Caco-2 (cell line): ENCODE measurements at regions not wholly inside any gene's neighbourhood (a gene's known extent, or its start where the extent isn't known, plus 50 kb on each side); places are given as distances from the start of the nearest gene placed in this dataset.

Experiments used
- BruUV-seq: library from RNA; stranded (reverse); fragments of 400-500 nt; replicated peaks from 2 replicates; lab custom pipeline; 2021; lab: Mats Ljungman, UMichigan
- CTCF ChIA-PET: fragments of 300-600 bp; sonication (Branson Sonifier 250); formaldehyde crosslinking; loops from one replicate; lab custom pipeline; 2022; ENCODE audit warnings: antibody characterized with exemption; lab: Charles Lee
- POLR2A ChIA-PET: fragments of 300-600 bp; sonication (Branson Sonifier 250); formaldehyde crosslinking; loops from one replicate; lab custom pipeline; 2022; ENCODE audit warnings: antibody characterized with exemption; lab: Charles Lee
- DNase-seq, 2 experiments: peaks; one replicate each; pipeline versions ENCODE4 v3.0.0 to v3.0.0-alpha.2; 2020 to 2022
- H3K27me3 ChIP-seq: replicated peaks from 2 replicates; pipeline ENCODE4 v1.6.0; 2011; ENCODE audit warnings: low read length; ENCODE audit not compliant: control insufficient read depth, insufficient read depth
- H3K36me3 ChIP-seq: 2 replicates; pipeline ENCODE4 v1.5.1; 2011; ENCODE audit warnings: low read length; ENCODE audit not compliant: control insufficient read depth, insufficient read depth
- H3K4me1 ChIP-seq: fragments of 250-450 bp; sonication (Bioruptor Pico); 2 replicates; pipeline ENCODE4 v1.5.1; 2020; ENCODE audit warnings: mild to moderate bottlenecking
- H3K4me3 ChIP-seq: 2 replicates; pipeline ENCODE4 v1.5.1; 2011; ENCODE audit warnings: low read depth, mild to moderate bottlenecking, control low read depth, low read length
- H3K9me3 ChIP-seq: fragments of 250-450 bp; sonication (Bioruptor Pico); 2 replicates; pipeline ENCODE4 v1.5.1; 2020; ENCODE audit warnings: mild to moderate bottlenecking, moderate library complexity
- H3K27ac Mint-ChIP-seq: one replicate; pipeline ENCODE4 v1.8.0; 2022; ENCODE audit warnings: mixed read lengths; ENCODE audit not compliant: unreplicated experiment
- H3K27me3 Mint-ChIP-seq: one replicate; pipeline ENCODE4 v1.8.0; 2022; ENCODE audit warnings: mixed read lengths; ENCODE audit not compliant: insufficient read depth, unreplicated experiment
- H3K36me3 Mint-ChIP-seq: one replicate; pipeline ENCODE4 v1.8.0; 2022; ENCODE audit warnings: mild to moderate bottlenecking, mixed read lengths; ENCODE audit not compliant: insufficient read depth, unreplicated experiment
- H3K4me1 Mint-ChIP-seq: one replicate; pipeline ENCODE4 v1.8.0; 2022; ENCODE audit warnings: low read depth, mixed read lengths; ENCODE audit not compliant: unreplicated experiment
- H3K4me3 Mint-ChIP-seq: one replicate; pipeline ENCODE4 v1.8.0; 2022; ENCODE audit warnings: mild to moderate bottlenecking, moderate library complexity, mixed read lengths; ENCODE audit not compliant: unreplicated experiment
- H3K9me3 Mint-ChIP-seq: one replicate; pipeline ENCODE4 v1.8.0; 2022; ENCODE audit warnings: mixed read lengths; ENCODE audit not compliant: unreplicated experiment
- CTCF ChIP-seq, 2 experiments: fragments of 200-600 bp in 1 of 2; IDR thresholded peaks; 1 replicate in 1 of 2; 2 replicates in 1 of 2; pipeline versions ENCODE4 v1.5.1 to v1.8.0; 2011 to 2022; ENCODE audit warnings: antibody characterized with exemption in 1 of 2, control low read depth in 1 of 2, inconsistent platforms in 1 of 2, low read depth in 1 of 2, low read length in 1 of 2, mild to moderate bottlenecking in 1 of 2, moderate library complexity in 1 of 2; ENCODE audit not compliant: insufficient read depth in 1 of 2, severe bottlenecking in 1 of 2, unreplicated experiment in 1 of 2
- intact Hi-C: fragments of 100-400 bp; cut with micrococcal nuclease; formaldehyde crosslinking; loops from one replicate; pipeline ENCODE4 v1.10.0; 2022; ENCODE audit not compliant: unreplicated experiment

GRCh38 chr5:85703296-85703695, 914.4 kb upstream of the COX7C start:
- no peaks in the 10 kb centered on the region for H3K4me1 ChIP-seq
- no peaks in the 10 kb centered on the region for H3K9me3 Mint-ChIP-seq
- H3K27me3 Mint-ChIP-seq, result no peaks in the 10 kb centered on the region
- ChIA-PET POLR2A (no interaction called here), CTCF (no interaction called here)
- no peak overlapping the region for H3K4me3 ChIP-seq
- intact Hi-C loops, result no loop called here
- H3K9me3 ChIP-seq, result no peaks in the 10 kb centered on the region
- H3K4me3 Mint-ChIP-seq, result no peak overlapping the region
- H3K4me1 Mint-ChIP-seq, result no peaks in the 10 kb centered on the region
- no peaks in the 10 kb centered on the region for H3K27me3 ChIP-seq
- no peak overlapping the region for H3K27ac Mint-ChIP-seq
- DNase-seq, result no peak
- no peak for TF ChIP-seq CTCF (IDR thresholded peaks at IDR 0.05; ENCODE audit: insufficient read depth in 1 of 2, low read depth in 1 of 2, low read length in 1 of 2, severe bottlenecking in 1 of 2, unreplicated experiment in 1 of 2)
- no peaks in the 10 kb centered on the region for H3K36me3 Mint-ChIP-seq
- H3K36me3 ChIP-seq, result no peaks in the 10 kb centered on the region
- BruUV-seq, result no TSS peak

GRCh38 chr5:85709728-85710127, 908.0 kb upstream of the COX7C start:
- Mint-ChIP-seq H3K36me3 (no peaks in the 10 kb centered on the region), H3K27ac (no peak overlapping the region), H3K4me3 (no peak overlapping the region), H3K27me3 (no peaks in the 10 kb centered on the region), H3K4me1 (no peaks in the 10 kb centered on the region), H3K9me3 (no peaks in the 10 kb centered on the region)
- no peaks in the 10 kb centered on the region for H3K9me3 ChIP-seq
- DNase-seq, result no peak
- no TSS peak for BruUV-seq
- H3K4me1 ChIP-seq, result no peaks in the 10 kb centered on the region
- intact Hi-C loops, result no loop called here
- no peaks in the 10 kb centered on the region for H3K27me3 ChIP-seq
- no peak for TF ChIP-seq CTCF (IDR thresholded peaks at IDR 0.05; ENCODE audit: insufficient read depth in 1 of 2, low read depth in 1 of 2, low read length in 1 of 2, severe bottlenecking in 1 of 2, unreplicated experiment in 1 of 2)
- CTCF ChIA-PET, result no interaction called here
- H3K36me3 ChIP-seq, result no peaks in the 10 kb centered on the region
- no peak overlapping the region for H3K4me3 ChIP-seq
- POLR2A ChIA-PET, result no interaction called here

- no peak overlapping the region for H3K4me3 Mint-ChIP-seq
- ChIA-PET CTCF (no interaction called here), POLR2A (no interaction called here)
- no peak overlapping the region for H3K27ac Mint-ChIP-seq
- Histone ChIP-seq H3K4me3 (no peak overlapping the region), H3K36me3 (no peaks in the 10 kb centered on the region), H3K9me3 (no peaks in the 10 kb centered on the region), H3K27me3 (no peaks in the 10 kb centered on the region), H3K4me1 (no peaks in the 10 kb centered on the region)
- H3K4me1 Mint-ChIP-seq, result no peaks in the 10 kb centered on the region
- no TSS peak for BruUV-seq
- no peak for TF ChIP-seq CTCF (IDR thresholded peaks at IDR 0.05; ENCODE audit: insufficient read depth in 1 of 2, low read depth in 1 of 2, low read length in 1 of 2, severe bottlenecking in 1 of 2, unreplicated experiment in 1 of 2)
- H3K36me3 Mint-ChIP-seq, result no peaks in the 10 kb centered on the region
- no peaks in the 10 kb centered on the region for H3K27me3 Mint-ChIP-seq
- DNase-seq, result no peak
- no peaks in the 10 kb centered on the region for H3K9me3 Mint-ChIP-seq
- intact Hi-C loops, result no loop called here
Observed at GRCh38 chr5:85716344-85717202, 901.2 kb upstream of the COX7C start.
